ENCODE measurements at regions not wholly inside any gene's neighbourhood (a gene's known extent, or its start where the extent isn't known, plus 50 kb on each side); places are given as distances from the start of the nearest gene placed in this dataset.
A peak's percentile ranks its signal among the peaks of the same experiment; 100 is the strongest.

DNA sequence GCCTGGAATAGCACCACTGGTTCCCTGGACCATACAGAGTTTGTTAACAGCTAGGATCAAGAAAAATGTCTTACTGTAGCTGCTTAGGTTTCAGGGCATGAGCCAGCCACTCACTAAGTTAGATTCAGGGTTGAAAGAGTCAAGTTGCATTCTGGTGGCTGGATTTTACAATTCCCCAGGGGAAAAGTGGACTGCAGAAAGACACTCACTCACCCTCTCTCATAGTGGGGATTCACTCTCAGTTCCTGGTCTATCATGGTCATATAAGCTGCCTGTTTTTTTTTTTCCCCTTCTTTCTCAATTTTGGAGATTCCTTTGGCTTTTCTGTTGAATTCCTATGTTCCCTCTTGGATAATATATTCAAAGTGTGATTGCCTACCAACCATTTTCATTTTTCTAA is 744.2 kb upstream of the GRIA3 start:
- no peak for DNase-seq

GRCh38 chrX:122440832-122441231 is 743.2 kb upstream of the GRIA3 start:
- no peak for DNase-seq

DNA sequence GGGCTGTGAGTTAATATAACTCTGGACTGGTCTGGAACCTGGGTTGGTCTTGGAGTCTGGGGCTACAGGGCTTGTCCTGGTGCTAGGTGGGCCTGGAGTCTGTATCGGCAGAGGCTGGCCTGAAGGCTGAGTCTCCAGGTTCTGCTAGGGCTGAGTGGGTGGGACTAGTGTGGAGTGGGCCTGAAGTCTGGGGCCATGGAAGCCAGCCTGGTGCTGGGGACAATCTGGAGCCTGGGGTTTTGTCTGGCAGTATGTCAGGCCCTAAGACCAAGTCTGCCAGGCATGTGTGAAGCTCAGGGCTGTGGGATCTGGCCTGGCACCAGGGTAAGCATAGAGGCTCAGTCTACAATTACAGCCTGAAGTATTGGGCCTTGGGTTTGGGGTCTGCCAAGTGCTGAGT is 742.6 kb upstream of the GRIA3 start:
- peak; percentile 51 for DNase-seq

DNA sequence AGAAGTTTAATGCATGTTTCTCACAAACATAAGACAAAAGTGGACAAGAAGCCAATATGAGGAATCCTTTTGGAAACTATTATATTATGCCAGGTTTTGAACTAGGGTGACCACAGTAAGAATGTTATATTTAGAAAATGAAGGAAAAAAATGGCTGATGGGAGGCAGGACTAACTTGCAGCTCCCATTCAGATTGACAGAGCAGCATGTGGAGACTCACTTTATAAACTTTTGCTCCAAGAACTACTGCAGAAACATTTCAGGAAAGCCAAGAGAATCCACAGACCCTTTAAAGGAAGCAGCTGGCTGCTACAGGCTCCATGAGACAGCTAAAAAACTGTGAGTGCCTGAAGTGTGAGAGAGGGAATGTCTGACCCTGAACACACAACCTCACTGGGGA is 738.6 kb upstream of the GRIA3 start:
- DNase-seq, result no peak

GRCh38 chrX:122464341-122464740 is 719.7 kb upstream of the GRIA3 start:
- DNase-seq, result peak; percentile 48

DNA sequence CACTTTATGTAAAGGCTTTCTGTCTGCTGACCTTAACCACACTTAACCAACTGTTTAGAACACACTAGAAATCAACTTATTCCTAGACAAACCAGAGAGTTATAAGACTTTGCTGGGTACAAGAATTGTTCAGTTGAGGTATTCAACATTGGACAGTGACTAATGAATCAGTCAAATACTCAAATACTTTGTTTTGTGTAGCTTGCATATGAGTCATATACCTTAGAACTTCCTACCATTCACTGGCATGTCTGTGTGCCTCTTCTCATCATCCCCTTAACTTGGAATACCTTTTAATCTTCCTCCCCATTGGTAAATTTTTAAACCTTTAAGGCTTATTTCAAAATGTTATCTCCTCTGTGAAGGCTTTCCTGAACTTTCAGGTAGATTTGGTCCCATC is 708.8 kb upstream of the GRIA3 start:
- no peak for DNase-seq

DNA sequence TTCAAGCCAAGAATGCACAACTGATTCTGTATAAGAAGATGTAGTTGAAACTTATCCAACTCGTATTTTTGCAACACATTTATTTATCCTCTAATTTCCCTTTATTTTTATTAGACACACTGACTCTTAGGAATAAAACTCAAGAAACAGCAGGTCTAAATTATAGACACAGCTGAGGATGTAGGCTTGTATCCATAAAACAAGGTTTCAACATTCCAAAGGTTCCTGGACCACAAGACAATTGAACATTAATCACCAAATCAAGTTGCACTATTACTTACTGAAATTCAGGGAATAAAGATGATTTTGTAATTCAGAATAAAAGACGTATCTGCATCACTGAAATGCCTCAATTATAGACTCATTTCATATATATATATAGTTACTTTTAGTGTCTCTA is 683.5 kb upstream of the GRIA3 start:
- no peak for DNase-seq

GRCh38 chrX:122501652-122502051 is 682.4 kb upstream of the GRIA3 start:
- no peak for DNase-seq

GRCh38 chrX:122504026-122504425 is 680.1 kb upstream of the GRIA3 start:
- DNase-seq, result no peak

DNA sequence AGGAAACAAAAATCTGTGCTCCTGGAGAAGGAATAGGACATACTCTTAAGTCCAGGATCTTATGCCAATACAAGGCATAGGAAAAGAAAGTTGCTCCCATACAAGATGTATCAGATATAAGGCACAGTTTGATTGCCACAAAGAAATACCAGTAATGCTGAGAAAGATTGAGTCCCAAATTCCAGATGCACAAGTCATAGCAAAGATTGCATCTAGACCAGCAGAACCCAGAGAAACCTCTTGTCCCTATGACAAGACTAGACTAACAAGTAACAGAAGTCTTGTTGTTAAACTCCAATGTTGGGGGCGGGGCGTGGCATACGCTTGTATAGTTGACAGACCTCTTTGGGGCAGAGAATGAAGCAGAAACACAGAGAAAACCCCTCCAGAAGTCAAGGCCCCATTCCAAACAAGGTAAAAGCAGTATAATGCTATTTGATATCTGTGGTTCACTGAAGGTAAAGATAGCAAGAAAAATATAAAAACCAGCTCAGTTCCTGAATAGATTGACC is 671.5 kb upstream of the GRIA3 start:
- DNase-seq, result no peak

- DNase-seq, result peak; percentile 3
Observed at GRCh38 chrX:122517786-122518185, 666.3 kb upstream of the GRIA3 start.

- DNase-seq, result no peak
Observed at GRCh38 chrX:122545778-122546177, 638.3 kb upstream of the GRIA3 start.

DNA sequence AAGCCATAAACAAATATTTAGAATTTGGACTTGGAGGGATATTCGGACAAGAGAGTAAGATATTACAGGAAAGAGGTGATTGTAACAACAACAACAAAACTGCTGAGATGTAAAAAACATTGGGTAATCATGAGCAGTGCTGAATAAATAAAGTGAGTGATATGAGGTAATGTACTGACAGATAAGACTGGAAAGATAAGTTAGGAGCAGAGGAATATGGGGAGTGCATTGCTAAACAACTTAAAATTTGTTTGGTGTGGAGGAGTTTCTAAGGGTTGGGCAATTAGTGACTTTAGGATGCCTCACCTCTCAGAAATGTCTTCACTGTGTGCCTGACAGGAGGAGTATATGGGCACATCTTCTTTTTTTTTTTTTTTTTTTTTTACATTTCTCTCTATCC is 637.8 kb upstream of the GRIA3 start:
- no peak for DNase-seq

DNA sequence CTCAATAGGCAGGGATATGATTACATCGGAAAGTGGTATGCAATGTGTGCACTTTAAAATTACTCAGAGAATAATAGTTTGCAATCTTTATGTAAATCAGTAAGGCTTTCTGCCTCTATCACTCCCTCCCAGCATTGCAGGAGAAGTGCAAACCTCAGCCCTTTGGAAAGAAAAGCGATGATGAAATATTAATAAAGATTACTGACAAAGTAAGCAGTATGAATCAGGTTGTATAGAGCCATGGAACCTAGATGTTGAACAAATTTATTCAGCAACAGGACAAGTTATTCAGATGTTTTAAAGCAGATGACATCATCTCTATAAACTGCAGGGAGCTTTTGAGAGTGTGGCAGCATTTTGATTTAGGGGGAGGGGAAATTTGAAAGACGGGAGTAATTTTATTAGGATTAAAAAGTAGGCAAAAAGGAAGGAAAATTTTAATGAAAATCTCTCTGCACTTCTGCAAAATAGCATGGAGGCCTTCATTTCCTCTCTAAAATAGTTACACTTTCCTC is 631.7 kb upstream of the GRIA3 start:
- no peak for DNase-seq

GRCh38 chrX:122555925-122556324 is 628.2 kb upstream of the GRIA3 start:
- no peak for DNase-seq

- DNase-seq, result no peak
Observed at GRCh38 chrX:122565952-122566351, 618.1 kb upstream of the GRIA3 start.

- DNase-seq, result no peak
Observed at GRCh38 chrX:122566401-122566800, 617.7 kb upstream of the GRIA3 start.

DNA sequence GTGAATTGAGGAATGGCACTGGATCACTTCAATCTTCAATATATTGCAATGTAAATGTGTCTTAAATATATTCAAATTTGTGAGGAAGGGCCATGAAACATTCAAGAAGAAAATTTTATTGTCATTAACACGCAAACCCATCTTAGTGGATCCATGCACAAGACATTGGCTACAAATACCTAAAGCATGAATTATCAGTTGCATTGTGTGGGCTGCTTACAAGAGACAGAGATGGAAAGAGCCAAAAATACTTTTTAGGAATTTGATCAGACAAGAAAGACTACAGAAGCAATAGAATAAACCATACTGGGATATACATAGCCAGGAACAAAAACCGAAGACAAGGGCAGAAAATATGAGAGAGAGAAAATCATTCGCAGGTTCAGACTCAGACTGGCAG is 616.2 kb upstream of the GRIA3 start:
- DNase-seq, result no peak

DNA sequence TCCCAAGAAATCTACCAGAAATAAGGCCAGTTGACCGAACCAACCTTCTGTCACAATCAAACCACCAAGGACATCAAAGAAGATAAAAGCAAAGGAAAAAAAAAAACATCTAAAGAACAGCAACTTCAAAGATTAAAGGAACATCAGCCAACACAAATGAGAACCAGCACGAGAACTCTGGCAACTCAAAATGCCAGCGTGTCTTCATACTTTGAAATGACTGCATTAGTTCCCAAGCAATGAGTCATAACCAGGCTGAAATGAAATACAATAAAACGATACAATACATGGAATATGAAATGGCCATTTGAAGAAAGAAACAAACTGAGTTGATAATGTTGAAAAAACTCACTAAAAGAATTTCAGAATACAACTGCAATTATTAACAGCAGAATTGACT is 611.6 kb upstream of the GRIA3 start:
- DNase-seq, result no peak

- no peak for DNase-seq
Observed at GRCh38 chrX:122579036-122579435, 605.0 kb upstream of the GRIA3 start.

- no peak for DNase-seq
Observed at GRCh38 chrX:122579526-122579925, 604.6 kb upstream of the GRIA3 start.

- no peak for DNase-seq
Observed at GRCh38 chrX:122582280-122582974, 601.7 kb upstream of the GRIA3 start.

- no peak for DNase-seq
Observed at GRCh38 chrX:122582975-122583305, 601.1 kb upstream of the GRIA3 start.

DNA sequence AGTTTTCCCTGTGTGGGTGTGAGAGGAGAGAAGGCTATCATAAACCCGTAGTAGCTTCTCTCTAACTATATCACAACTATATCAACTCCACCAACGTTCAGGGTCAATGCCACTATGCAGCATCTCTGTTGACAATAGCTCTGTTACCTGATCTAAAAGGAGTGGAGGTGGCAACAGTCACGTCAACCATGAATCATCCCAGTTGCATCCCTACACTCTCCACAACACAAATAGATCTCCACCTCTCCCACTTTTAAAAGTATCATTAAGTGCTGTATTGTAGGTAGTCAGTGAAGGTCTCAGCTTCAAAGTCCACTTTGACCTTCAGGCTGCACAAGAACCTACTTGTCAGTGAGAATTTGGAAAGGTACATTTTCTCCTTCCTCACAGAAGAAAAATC is 600.5 kb upstream of the GRIA3 start:
- no peak for DNase-seq

DNA sequence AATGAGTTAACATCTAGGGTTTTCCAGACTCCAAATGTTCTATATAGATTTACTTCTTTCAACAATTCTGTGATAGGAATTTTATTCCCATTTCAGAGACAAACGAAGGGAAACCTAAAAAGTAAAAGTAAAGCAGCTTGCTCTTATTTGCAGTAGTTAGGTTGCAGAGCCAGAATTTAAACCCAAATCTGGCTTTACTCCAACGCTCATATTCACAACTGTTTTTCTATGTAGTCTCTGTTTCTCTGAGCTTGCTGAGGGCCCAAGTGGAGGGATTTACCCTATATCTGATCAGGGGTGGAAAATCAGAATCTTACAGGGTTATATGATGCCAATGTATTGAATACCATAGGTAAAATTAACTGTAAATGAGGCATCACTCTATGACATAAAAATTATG is 599.1 kb upstream of the GRIA3 start:
- no peak for DNase-seq

Data from NCI-H446 treated with DMSO at 0.1 percent for 48 hours (cell line).